ENCODE measurements at regions not wholly inside any gene's neighbourhood (a gene's known extent, or its start where the extent isn't known, plus 50 kb on each side); places are given as distances from the start of the nearest gene placed in this dataset.

- TF ChIP-seq CTCF (conservative IDR thresholded peaks at IDR 0.05), result no peak
- TF ChIP-seq EZH2 (IDR thresholded peaks at IDR 0.05; ENCODE audit: low read depth), result no peak
Observed at GRCh38 chrX:42944381-42944998, 166.5 kb upstream of the PPP1R2C start.
